IMR-90 (cell line): ENCODE measurements at regions not wholly inside any gene's neighbourhood (a gene's known extent, or its start where the extent isn't known, plus 50 kb on each side); places are given as distances from the start of the nearest gene placed in this dataset.

Experiments used
- ATAC-seq: fragments of 200-7000 bp; cut with Tn5 transposase; 2 replicates; pipeline ENCODE4 v1.9.1; 2020; ENCODE audit warnings: low read depth, mild to moderate bottlenecking, moderate library complexity
- BruUV-seq: library from RNA; stranded (reverse); fragments of 400-500 nt; replicated peaks from 2 replicates; lab custom pipeline; 2021; lab: Mats Ljungman, UMichigan
- CTCF ChIA-PET: fragments of 300-600 bp; formaldehyde crosslinking; extraction: SDS; loops from one replicate; lab custom pipeline; 2021; ENCODE audit warnings: antibody characterized with exemption; lab: Yijun Ruan, JAX
- POLR2A ChIA-PET: fragments of 300-600 bp; sonication (Branson Sonifier 250); formaldehyde crosslinking; loops from one replicate; lab custom pipeline; 2022; ENCODE audit warnings: antibody characterized with exemption; ENCODE audit not compliant: unreplicated experiment; lab: Charles Lee
- DNase-seq: peaks from one replicate; pipeline ENCODE4 v3.0.0; 2013
- H2AFZ ChIP-seq: replicated peaks from 2 replicates; pipeline ENCODE3; 2013; ENCODE audit warnings: low read length, mild to moderate bottlenecking; ENCODE audit not compliant: poor library complexity
- H2AK5ac ChIP-seq: 2 replicates; pipeline ENCODE4 v1.6.1; 2013; ENCODE audit warnings: low read depth, low read length, inconsistent platforms
- H2AK9ac ChIP-seq: replicated peaks from 2 replicates; pipeline ENCODE3; 2013; ENCODE audit warnings: mild to moderate bottlenecking, low read depth, low read length, moderate library complexity; ENCODE audit not compliant: poor library complexity
- H2BK120ac ChIP-seq: 2 replicates; pipeline ENCODE4 v1.6.1; 2013; ENCODE audit warnings: low read depth, low read length, inconsistent platforms
- H2BK15ac ChIP-seq: 3 replicates; pipeline ENCODE4 v1.6.1; 2013; ENCODE audit warnings: low read depth, low read length, inconsistent platforms
- H2BK20ac ChIP-seq: 2 replicates; pipeline ENCODE4 v1.6.1; 2013; ENCODE audit warnings: low read depth, mild to moderate bottlenecking, inconsistent platforms, low read length, moderate library complexity
- H2BK5ac ChIP-seq: 2 replicates; pipeline ENCODE4 v1.6.1; 2013; ENCODE audit warnings: mild to moderate bottlenecking, low read depth, low read length, inconsistent platforms; ENCODE audit not compliant: poor library complexity, severe bottlenecking
- H3K14ac ChIP-seq: replicated peaks from 2 replicates; pipeline ENCODE4 v1.6.1; 2013; ENCODE audit warnings: low read depth, low read length, inconsistent platforms
- H3K18ac ChIP-seq: 2 replicates; pipeline ENCODE4 v1.6.1; 2013; ENCODE audit warnings: low read depth, low read length, control low read depth
- H3K23ac ChIP-seq: 2 replicates; pipeline ENCODE4 v1.6.1; 2013; ENCODE audit warnings: low read depth, low read length, inconsistent platforms
- H3K27ac ChIP-seq: 2 replicates; pipeline ENCODE4 v1.5.1; 2013; ENCODE audit warnings: mild to moderate bottlenecking, control low read depth, low read length; ENCODE audit not compliant: insufficient read depth
- H3K27me3 ChIP-seq: 2 replicates; pipeline ENCODE4 v1.6.1; 2013; ENCODE audit warnings: low read length; ENCODE audit not compliant: control insufficient read depth, insufficient read depth
- H3K36me3 ChIP-seq: 2 replicates; pipeline ENCODE4 v1.6.1; 2013; ENCODE audit warnings: low read length, mixed read lengths; ENCODE audit not compliant: control insufficient read depth, insufficient read depth
- H3K4ac ChIP-seq: 2 replicates; pipeline ENCODE4 v1.6.1; 2013; ENCODE audit warnings: low read depth, low read length, inconsistent platforms
- H3K4me1 ChIP-seq: 2 replicates; pipeline ENCODE4 v1.6.1; 2013; ENCODE audit warnings: low read length, mixed read lengths; ENCODE audit not compliant: control insufficient read depth, insufficient read depth
- H3K4me2 ChIP-seq: 2 replicates; pipeline ENCODE4 v1.6.1; 2013; ENCODE audit warnings: low read depth, mild to moderate bottlenecking, control low read depth, low read length, moderate library complexity
- H3K4me3 ChIP-seq: 2 replicates; pipeline ENCODE4 v1.5.1; 2013; ENCODE audit warnings: low read depth, mild to moderate bottlenecking, control low read depth, low read length, moderate library complexity; ENCODE audit not compliant: insufficient read depth
- H3K56ac ChIP-seq: 2 replicates; pipeline ENCODE4 v1.6.1; 2013; ENCODE audit warnings: low read length, inconsistent platforms; ENCODE audit not compliant: insufficient read depth; ENCODE audit errors: extremely low read depth
- H3K79me1 ChIP-seq, 2 experiments: 2 replicates each; pipeline ENCODE4 v1.6.1; 2013; ENCODE audit warnings: low read length in 2 of 2, inconsistent platforms in 1 of 2, low read depth in 1 of 2
- H3K9ac ChIP-seq: 2 replicates; pipeline ENCODE4 v1.6.1; 2013; ENCODE audit warnings: low read depth, low read length, control low read depth
- H3K9me1 ChIP-seq: 2 replicates; pipeline ENCODE4 v1.6.1; 2013; ENCODE audit warnings: low read length, inconsistent platforms; ENCODE audit not compliant: insufficient read depth
- H3K9me3 ChIP-seq: 2 replicates; pipeline ENCODE4 v1.6.1; 2013; ENCODE audit warnings: low read length; ENCODE audit not compliant: control insufficient read depth, insufficient read depth
- H4K20me1 ChIP-seq: 2 replicates; pipeline ENCODE4 v1.6.1; 2013; ENCODE audit warnings: low read length, inconsistent platforms; ENCODE audit not compliant: insufficient read depth
- H4K5ac ChIP-seq: 2 replicates; pipeline ENCODE4 v1.6.1; 2013; ENCODE audit warnings: mild to moderate bottlenecking, low read depth, low read length, control low read depth
- H4K8ac ChIP-seq, 2 experiments: 2 replicates each; pipeline ENCODE4 v1.6.1; 2013; ENCODE audit warnings: low read depth in 2 of 2, low read length in 2 of 2, control low read depth in 1 of 2, inconsistent platforms in 1 of 2
- H4K91ac ChIP-seq: 2 replicates; pipeline ENCODE4 v1.6.1; 2013; ENCODE audit warnings: low read depth, low read length, inconsistent platforms; ENCODE audit not compliant: insufficient read depth
- FOS ChIP-seq: fragments of 150-350 bp; IDR thresholded peaks from 2 replicates; pipeline ENCODE4 v1.6.1; 2016; ENCODE audit warnings: low read depth, low read length
- RAD21 ChIP-seq: IDR thresholded peaks from 2 replicates; pipeline ENCODE4 v1.6.1; 2012; ENCODE audit warnings: low read length, improper control_type of control experiment
- RCOR1 ChIP-seq: IDR thresholded peaks from 2 replicates; pipeline ENCODE4 v1.6.1; 2012; ENCODE audit warnings: mild to moderate bottlenecking, low read length, improper control_type of control experiment; ENCODE audit not compliant: insufficient replicate concordance
- WGBS, 2 experiments: methylation state at CpG; one replicate each; pipeline versions ENCODE4 v1.1.5 to v1.1.7; 2013; ENCODE audit warnings: missing lambda C conversion rate in 2 of 2; ENCODE audit not compliant: insufficient read length in 1 of 2; ENCODE audit errors: extremely low coverage in 2 of 2; 5-methylcytosine and 5-hydroxymethylcytosine counted together
- dilution Hi-C: fragments of 300-500 bp; cut with HindIII; formaldehyde crosslinking; loops from one replicate; pipeline ENCODE4 v1.14.3; 2018; ENCODE audit warnings: low sequenced_read_pairs; ENCODE audit not compliant: unreplicated experiment
- in situ Hi-C: fragments of 300-500 bp; cut with MboI; formaldehyde crosslinking; loops from 3 replicates; pipeline ENCODE4 v1.14.3; 2019; ENCODE audit warnings: low sequenced_read_pairs, inconsistent platforms, mixed read lengths
- intact Hi-C: fragments of 100-400 bp; cut with micrococcal nuclease; formaldehyde crosslinking; loops from 2 replicates; pipeline ENCODE4 v1.10.0; 2022

DNA sequence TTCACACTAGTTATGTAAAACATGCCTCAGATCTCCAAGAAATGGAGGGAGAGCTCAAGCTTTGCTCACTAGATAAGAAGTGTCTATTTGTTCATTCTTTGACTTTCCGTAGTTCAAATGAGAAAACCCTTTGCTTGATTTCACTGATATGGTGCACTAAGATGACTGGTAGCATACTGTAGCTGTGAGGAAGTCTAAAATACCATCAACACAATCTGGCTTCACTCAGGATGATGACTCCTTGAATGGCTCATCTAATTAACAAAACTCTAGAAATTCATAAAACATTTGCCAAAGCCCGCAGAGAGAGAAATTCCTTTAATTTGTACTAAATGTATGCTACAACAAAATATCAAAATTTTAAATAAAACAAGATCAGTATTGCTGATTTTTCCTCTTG lies 152.8 kb upstream of the STK17B start:
- Histone ChIP-seq H4K8ac (peak overlapping the region in 1 of 2 experiments; percentile 24; a peak in 1 of 4 replicates), H3K27ac (no peak overlapping the region), H3K79me1 (no peaks in the 10 kb centered on the region), H3K18ac (peak overlapping the region; percentile 92; the same call in 1 of the 2 replicates), H2AFZ (no peak overlapping the region), H3K4ac (peak overlapping the region; percentile 66; the same call in 1 of the 2 replicates), H3K14ac (no peak overlapping the region; the same call in 1 of the 2 replicates), H3K4me2 (peak overlapping the region; percentile 35; the same call in 1 of the 2 replicates), H4K20me1 (no peaks in the 10 kb centered on the region), H3K4me1 (peaks cover 11% of the 10 kb centered on the region), H3K23ac (no peak overlapping the region; the same call in 1 of the 2 replicates), H2BK5ac (peak overlapping the region; percentile 55), H4K91ac (peak overlapping the region; percentile 70; the same call in 1 of the 2 replicates), H2BK15ac (peak overlapping the region; percentile 30; the same call in 1 of the 3 replicates), H3K36me3 (no peaks in the 10 kb centered on the region), H2BK120ac (peak overlapping the region; percentile 67), H3K9ac (no peak overlapping the region), H3K27me3 (no peaks in the 10 kb centered on the region), H2AK5ac (no peak overlapping the region), H2BK20ac (peak overlapping the region; percentile 95), H2AK9ac (no peak overlapping the region), H4K5ac (peak overlapping the region; percentile 82; the same call in 1 of the 2 replicates), H3K9me1 (peaks cover 7% of the 10 kb centered on the region; the same call in 1 of the 2 replicates), H3K4me3 (no peak overlapping the region), H3K9me3 (no peaks in the 10 kb centered on the region), H3K56ac (no peak overlapping the region)
- in situ Hi-C loops (no loop called here), dilution Hi-C loops (no loop called here), intact Hi-C loops (loop anchor here (1.0 kb wide), 1 partner anchor 9 kb away; no protein-coding TSS in a partner anchor)
- no peak for ATAC-seq
- BruUV-seq: no TSS peak
- WGBS, 2 experiments: no CpG with 5 or more reads among the region's 2 CpGs
- DNase-seq: peak; percentile 42
- POLR2A ChIA-PET: no interaction called here
- CTCF ChIA-PET: interaction anchor here (1.1 to 1.3 kb wide), 2 partner anchors 13 to 26 kb away, joined by 4 read pairs; no protein-coding TSS in a partner anchor
- TF ChIP-seq RCOR1: no peak
- no peak for TF ChIP-seq FOS
- TF ChIP-seq RAD21: no peak
